ENCODE measurements at regions not wholly inside any gene's neighbourhood (a gene's known extent, or its start where the extent isn't known, plus 50 kb on each side); places are given as distances from the start of the nearest gene placed in this dataset.

- POLR2A ChIA-PET, result no interaction called here
- H4K20me1 ChIP-seq (replicated peaks; ENCODE audit: control insufficient read depth, extremely low read depth, insufficient read depth, low read length), result no peaks in the 10 kb centered on the region
- no peaks in the 10 kb centered on the region for H3K36me3 ChIP-seq (ENCODE audit: control insufficient read depth in 2 of 2, extremely low read depth in 1 of 2, insufficient read depth in 2 of 2, low read length in 2 of 2)
- CTCF ChIA-PET, result no interaction called here
- DNase-seq (ENCODE audit: low read depth, low spot score) (peak; percentile 11), FAIRE-seq (no peak)
- H3K9ac ChIP-seq (replicated peaks; ENCODE audit: extremely low read depth, insufficient read depth, low read length), result no peak overlapping the region
- BruUV-seq (replicated peaks), result no TSS peak
- H3K4me3 ChIP-seq (replicated peaks in 1 of 3; ENCODE audit: insufficient read depth in 1 of 3, low read depth in 1 of 3, low read length in 3 of 3), result no peak overlapping the region
- no peaks in the 10 kb centered on the region for H3K9me3 ChIP-seq (replicated peaks; ENCODE audit: control insufficient read depth, insufficient read depth, low read length)
- no peaks in the 10 kb centered on the region for H3K79me2 ChIP-seq (ENCODE audit: control insufficient read depth, insufficient read depth, low read length)
- H3K27me3 ChIP-seq (ENCODE audit: control insufficient read depth in 2 of 2, insufficient read depth in 2 of 2, low read length in 2 of 2), result peaks cover 20 to 24% of the 10 kb centered on the region in 2 experiments
- no peak overlapping the region for H3K4me2 ChIP-seq (ENCODE audit: insufficient read depth, low read length)
- intact Hi-C loops (cut with micrococcal nuclease), result no loop called here
- H3K4me1 ChIP-seq (ENCODE audit: control insufficient read depth, extremely low read depth, insufficient read depth, low read length), result no peaks in the 10 kb centered on the region
- no peaks in the 10 kb centered on the region for H3K9me1 ChIP-seq (replicated peaks; ENCODE audit: control insufficient read depth, extremely low read depth, insufficient read depth, low read length)
- no peak overlapping the region for H2AFZ ChIP-seq (ENCODE audit: low read depth, low read length)
- dilution Hi-C loops (cut with MboI; ENCODE audit: extremely low pct_ligation_motif_present, low sequenced_read_pairs), result no loop called here
- no peak overlapping the region for H3K27ac ChIP-seq (ENCODE audit: insufficient read depth, low read depth, low read length)
- TF ChIP-seq POLR2A (IDR thresholded peaks at IDR 0.05; ENCODE audit: low read depth, low read length) (no peak), POLR2AphosphoS5 (IDR thresholded peaks at IDR 0.05; ENCODE audit: insufficient read depth, low read depth, low read length) (no peak), GATA2 (IDR thresholded peaks at IDR 0.05; ENCODE audit: insufficient read depth, insufficient read length, low read depth, low read length) (no peak), EZH2 (IDR thresholded peaks at IDR 0.05; ENCODE audit: borderline replicate concordance, low read depth, low read length, severe bottlenecking) (no peak)
- TF ChIP-seq, protein P1, sequence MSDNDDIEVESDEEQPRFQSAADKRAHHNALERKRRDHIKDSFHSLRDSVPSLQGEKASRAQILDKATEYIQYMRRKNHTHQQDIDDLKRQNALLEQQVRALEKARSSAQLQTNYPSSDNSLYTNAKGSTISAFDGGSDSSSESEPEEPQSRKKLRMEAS (IDR thresholded peaks at IDR 0.05; ENCODE audit: insufficient read depth, insufficient read length), result no peak
These were observed 66.2 kb upstream of the CORO2B start for GRCh38 chr15:68512598-68512997.

DNA sequence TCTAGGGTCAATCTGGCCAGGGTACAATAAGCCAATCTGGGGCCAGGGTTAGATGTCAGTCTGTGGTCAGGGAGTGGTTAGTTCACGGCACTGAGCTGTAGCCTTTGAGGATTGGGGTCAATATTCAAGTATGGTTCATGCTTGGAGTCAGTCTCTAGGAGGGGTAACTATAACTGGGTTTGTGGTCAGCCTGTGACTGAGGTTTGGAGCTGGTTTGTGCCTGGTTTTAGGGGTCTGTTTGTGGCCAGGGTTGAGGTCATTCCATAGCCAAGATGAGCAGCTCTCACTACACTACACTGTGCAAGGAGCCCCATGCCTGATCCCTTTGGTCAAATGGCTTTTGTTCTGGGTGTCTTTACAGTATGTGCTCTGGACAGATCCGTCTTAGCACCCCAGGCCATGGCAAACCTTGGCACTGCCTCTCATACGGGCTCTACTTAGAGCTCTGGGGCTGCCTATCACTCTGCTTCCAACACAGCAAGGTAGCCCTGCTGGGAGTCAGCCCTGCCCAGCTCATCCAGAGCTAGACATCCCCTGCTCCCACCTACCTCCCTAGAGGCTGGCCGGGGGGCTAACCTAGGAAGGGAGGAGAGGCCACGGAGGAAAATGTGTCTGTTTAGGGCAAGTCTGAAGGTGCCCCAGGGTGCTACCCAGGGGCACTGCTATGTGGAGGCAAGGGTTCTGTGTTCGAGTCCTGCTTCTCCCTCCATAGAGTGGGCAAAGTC, 63.3 kb upstream of the CORO2B start:
- Histone ChIP-seq H3K27me3 (ENCODE audit: control insufficient read depth in 2 of 2, insufficient read depth in 2 of 2, low read length in 2 of 2) (peaks cover 29 to 33% of the 10 kb centered on the region in 2 experiments), H3K27ac (ENCODE audit: insufficient read depth, low read depth, low read length) (no peak overlapping the region), H3K4me2 (ENCODE audit: insufficient read depth, low read length) (no peak overlapping the region), H3K79me2 (ENCODE audit: control insufficient read depth, insufficient read depth, low read length) (no peaks in the 10 kb centered on the region), H2AFZ (ENCODE audit: low read depth, low read length) (no peak overlapping the region), H3K4me3 (replicated peaks in 1 of 3; ENCODE audit: insufficient read depth in 1 of 3, low read depth in 1 of 3, low read length in 3 of 3) (no peak overlapping the region), H3K9ac (replicated peaks; ENCODE audit: extremely low read depth, insufficient read depth, low read length) (no peak overlapping the region), H3K4me1 (ENCODE audit: control insufficient read depth, extremely low read depth, insufficient read depth, low read length) (no peaks in the 10 kb centered on the region), H4K20me1 (replicated peaks; ENCODE audit: control insufficient read depth, extremely low read depth, insufficient read depth, low read length) (no peaks in the 10 kb centered on the region), H3K9me1 (replicated peaks; ENCODE audit: control insufficient read depth, extremely low read depth, insufficient read depth, low read length) (no peaks in the 10 kb centered on the region), H3K9me3 (replicated peaks; ENCODE audit: control insufficient read depth, insufficient read depth, low read length) (no peaks in the 10 kb centered on the region), H3K36me3 (ENCODE audit: control insufficient read depth in 2 of 2, extremely low read depth in 1 of 2, insufficient read depth in 2 of 2, low read length in 2 of 2) (no peaks in the 10 kb centered on the region)
- FAIRE-seq (no peak), DNase-seq (ENCODE audit: low read depth, low spot score) (no peak)
- BruUV-seq (replicated peaks), result no TSS peak
- ChIA-PET CTCF (interaction anchor here (1.2 kb wide), 2 partner anchors 34 to 39 kb away, joined by 3 to 4 read pairs; no protein-coding TSS in a partner anchor), POLR2A (no interaction called here)
- TF ChIP-seq GATA2 (IDR thresholded peaks at IDR 0.05; ENCODE audit: insufficient read depth, insufficient read length, low read depth, low read length) (no peak), FOS (IDR thresholded peaks at IDR 0.05; ENCODE audit: borderline replicate concordance, insufficient read depth, low read length) (no peak), POLR2AphosphoS5 (IDR thresholded peaks at IDR 0.05; ENCODE audit: insufficient read depth, low read depth, low read length) (no peak), JUN (IDR thresholded peaks at IDR 0.05; ENCODE audit: borderline replicate concordance, insufficient read depth, insufficient read length, low read depth) (no peak), EZH2 (IDR thresholded peaks at IDR 0.05; ENCODE audit: borderline replicate concordance, low read depth, low read length, severe bottlenecking) (no peak), POLR2A (IDR thresholded peaks at IDR 0.05; ENCODE audit: low read depth, low read length) (no peak), MYC (IDR thresholded peaks at IDR 0.05; ENCODE audit: low read depth, low read length) (no peak)
- TF ChIP-seq, protein P2, sequence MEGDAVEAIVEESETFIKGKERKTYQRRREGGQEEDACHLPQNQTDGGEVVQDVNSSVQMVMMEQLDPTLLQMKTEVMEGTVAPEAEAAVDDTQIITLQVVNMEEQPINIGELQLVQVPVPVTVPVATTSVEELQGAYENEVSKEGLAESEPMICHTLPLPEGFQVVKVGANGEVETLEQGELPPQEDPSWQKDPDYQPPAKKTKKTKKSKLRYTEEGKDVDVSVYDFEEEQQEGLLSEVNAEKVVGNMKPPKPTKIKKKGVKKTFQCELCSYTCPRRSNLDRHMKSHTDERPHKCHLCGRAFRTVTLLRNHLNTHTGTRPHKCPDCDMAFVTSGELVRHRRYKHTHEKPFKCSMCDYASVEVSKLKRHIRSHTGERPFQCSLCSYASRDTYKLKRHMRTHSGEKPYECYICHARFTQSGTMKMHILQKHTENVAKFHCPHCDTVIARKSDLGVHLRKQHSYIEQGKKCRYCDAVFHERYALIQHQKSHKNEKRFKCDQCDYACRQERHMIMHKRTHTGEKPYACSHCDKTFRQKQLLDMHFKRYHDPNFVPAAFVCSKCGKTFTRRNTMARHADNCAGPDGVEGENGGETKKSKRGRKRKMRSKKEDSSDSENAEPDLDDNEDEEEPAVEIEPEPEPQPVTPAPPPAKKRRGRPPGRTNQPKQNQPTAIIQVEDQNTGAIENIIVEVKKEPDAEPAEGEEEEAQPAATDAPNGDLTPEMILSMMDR (IDR thresholded peaks at IDR 0.05; ENCODE audit: extremely low read depth in 1 of 2, insufficient read depth in 1 of 2, low read depth in 1 of 2, low read length in 2 of 2), result no peak
- TF ChIP-seq, protein P1 (IDR thresholded peaks at IDR 0.05; ENCODE audit: insufficient read depth, insufficient read length), result no peak
- dilution Hi-C loops (cut with MboI; ENCODE audit: extremely low pct_ligation_motif_present, low sequenced_read_pairs), result no loop called here
- intact Hi-C loops (cut with micrococcal nuclease), result no loop called here

All from endothelial cell of umbilical vein (primary cell).